Psoas muscle (tissue), 7 donors: ENCODE measurements at regions not wholly inside any gene's neighbourhood (a gene's known extent, or its start where the extent isn't known, plus 50 kb on each side); places are given as distances from the start of the nearest gene placed in this dataset.

ENCODE experiments used
- ATAC-seq, 4 donors: fragments of 200-7000 bp; cut with Tn5 transposase; one replicate each; pipeline ENCODE4 v1.9.1; 2020; ENCODE audit warnings: moderate library complexity in 3 of 4, mild to moderate bottlenecking in 2 of 4
- DNase-seq, 2 donors: peaks; one replicate each; pipeline ENCODE4 v3.0.0-alpha.2; 2020
- H3K27ac ChIP-seq: fragments of 200-600 bp; one replicate; pipeline ENCODE4 v1.8.0; 2022
- H3K27me3 ChIP-seq, 3 donors: fragments of 200-600 bp in 1 of 3; one replicate each; pipeline versions ENCODE4 v1.6.1 to v1.8.0; 2013 to 2022; ENCODE audit warnings: low read length in 2 of 3, mild to moderate bottlenecking in 2 of 3, moderate library complexity in 1 of 3; ENCODE audit not compliant: insufficient read depth in 3 of 3
- H3K36me3 ChIP-seq, 2 donors: fragments of 200-600 bp in 1 of 2; one replicate each; pipeline versions ENCODE4 v1.6.1 to v1.8.0; 2013 to 2022; ENCODE audit warnings: low read depth in 1 of 2, mild to moderate bottlenecking in 1 of 2, moderate library complexity in 1 of 2; ENCODE audit not compliant: insufficient read depth in 1 of 2
- H3K4me1 ChIP-seq: fragments of 200-600 bp; one replicate; pipeline ENCODE4 v1.8.0; 2022
- H3K4me3 ChIP-seq: fragments of 200-600 bp; one replicate; pipeline ENCODE4 v1.8.0; 2022; ENCODE audit warnings: mild to moderate bottlenecking
- H3K9me3 ChIP-seq: fragments of 200-600 bp; one replicate; pipeline ENCODE4 v1.8.0; 2022
- CTCF ChIP-seq: fragments of 200-600 bp; IDR thresholded peaks from one replicate; pipeline ENCODE4 v1.8.0; 2022; ENCODE audit warnings: antibody characterized with exemption
- WGBS, 3 donors: extraction: QIAGEN DNeasy Blood & Tissue Kit; methylation state at CpG; one replicate each; pipeline versions ENCODE4 v1.1.6 to v1.1.7; 2013; 5-methylcytosine and 5-hydroxymethylcytosine counted together
- intact Hi-C, 2 donors: fragments of 100-400 bp; cut with DNase I; formaldehyde crosslinking; loops; one replicate each; pipeline versions ENCODE4 v1.11.0 to v1.14.2; 2022
- donor health status: healthy with polysubstance abuse.
- donor health status: DM: no; HTN: no; CAD: no; lungs with moderate emphysema.
- donor health status: Bipolar disorder and iron deficiency.
- donor health status: healthy.
- donor health status: DM: yes; HTN: yes; CAD: no.
- donor health status: DM: no; HTN: no; CAD: no.
- donor health status: DM: yes; HTN: yes; CAD: no.

- no peak for TF ChIP-seq CTCF
- no peaks in the 10 kb centered on the region for H3K9me3 ChIP-seq
- no peaks in the 10 kb centered on the region for H3K27me3 ChIP-seq
- no peak overlapping the region for H3K4me3 ChIP-seq
- H3K4me1 ChIP-seq = peaks cover 12% of the 10 kb centered on the region
- intact Hi-C loops = loop anchor here in 1 of 2 donors (10.0 kb wide), 1 partner anchor 760 kb away; no protein-coding TSS in a partner anchor
- DNase-seq = no peak
- no peak for ATAC-seq
- WGBS, 3 donors = 91 to 96% (median 96%) methylated on average over 3 of the region's 3 CpGs
- no peak overlapping the region for H3K27ac ChIP-seq
- H3K36me3 ChIP-seq = no peaks in the 10 kb centered on the region
Observed at GRCh38 chr15:69724333-69724732, 271.7 kb downstream of the RPLP1 start.

- no peak overlapping the region for H3K4me3 ChIP-seq
- no peak for DNase-seq
- intact Hi-C loops = loop anchor here (5.0 to 10.0 kb wide), 2 partner anchors 760 to 762 kb away; no protein-coding TSS in a partner anchor
- H3K36me3 ChIP-seq = no peaks in the 10 kb centered on the region
- H3K4me1 ChIP-seq = peaks cover 12% of the 10 kb centered on the region
- TF ChIP-seq CTCF = no peak
- 90 to 94% (median 91%) methylated on average over 4 of the region's 4 CpGs for WGBS, 3 donors
- no peaks in the 10 kb centered on the region for H3K27me3 ChIP-seq
- no peaks in the 10 kb centered on the region for H3K9me3 ChIP-seq
- no peak for ATAC-seq
- H3K27ac ChIP-seq = no peak overlapping the region
Observed at GRCh38 chr15:69725275-69725674, 272.7 kb downstream of the RPLP1 start.

- no peak overlapping the region for H3K27ac ChIP-seq
- no peaks in the 10 kb centered on the region for H3K27me3 ChIP-seq
- no peak for TF ChIP-seq CTCF
- peaks cover 12% of the 10 kb centered on the region for H3K4me1 ChIP-seq
- H3K36me3 ChIP-seq = no peaks in the 10 kb centered on the region
- H3K9me3 ChIP-seq = no peaks in the 10 kb centered on the region
- H3K4me3 ChIP-seq = no peak overlapping the region
- ATAC-seq (no peak), DNase-seq (no peak)
- WGBS, 3 donors = 85 to 96% (median 90%) methylated on average over 2 of the region's 2 CpGs
- intact Hi-C loops = loop anchor here (5.0 to 10.0 kb wide), 2 partner anchors 759 to 761 kb away; no protein-coding TSS in a partner anchor
Observed at GRCh38 chr15:69725957-69726356, 273.3 kb downstream of the RPLP1 start.

GRCh38 chr15:69727121-69727924 is 274.7 kb downstream of the RPLP1 start:
- Histone ChIP-seq H3K4me1 (peaks cover 12% of the 10 kb centered on the region), H3K27ac (no peak overlapping the region), H3K4me3 (no peak overlapping the region), H3K27me3 (peaks cover 0 to 1% (median 0%) of the 10 kb centered on the region in 3 donors), H3K36me3 (no peaks in the 10 kb centered on the region), H3K9me3 (no peaks in the 10 kb centered on the region)
- TF ChIP-seq CTCF = no peak
- intact Hi-C loops = loop anchor here (5.0 to 10.0 kb wide), 2 partner anchors 757 to 760 kb away; no protein-coding TSS in a partner anchor
- no peak for DNase-seq
- no peak for ATAC-seq
- WGBS, 3 donors = 82 to 84% (median 83%) methylated on average over 8 of the region's 8 CpGs
